ENCODE measurements at regions not wholly inside any gene's neighbourhood (a gene's known extent, or its start where the extent isn't known, plus 50 kb on each side); places are given as distances from the start of the nearest gene placed in this dataset.

- CTCF ChIA-PET: no interaction called here
- no peaks in the 10 kb centered on the region for H3K9me3 Mint-ChIP-seq (ENCODE audit: insufficient read depth)
- DNase-seq: no peak
- POLR2A ChIA-PET: no interaction called here
- no peak overlapping the region for H3K4me3 Mint-ChIP-seq
- no peak overlapping the region for H3K27ac Mint-ChIP-seq
- no peaks in the 10 kb centered on the region for H3K36me3 Mint-ChIP-seq (ENCODE audit: low read depth)
- peaks cover 2% of the 10 kb centered on the region for H3K4me1 Mint-ChIP-seq (ENCODE audit: low read depth)
- no peak for ATAC-seq
- H3K27me3 Mint-ChIP-seq (ENCODE audit: low read depth): peaks cover 8% of the 10 kb centered on the region
Measured at GRCh38 chr4:24416293-24416692, 168.1 kb downstream of the DHX15 start.

DNA sequence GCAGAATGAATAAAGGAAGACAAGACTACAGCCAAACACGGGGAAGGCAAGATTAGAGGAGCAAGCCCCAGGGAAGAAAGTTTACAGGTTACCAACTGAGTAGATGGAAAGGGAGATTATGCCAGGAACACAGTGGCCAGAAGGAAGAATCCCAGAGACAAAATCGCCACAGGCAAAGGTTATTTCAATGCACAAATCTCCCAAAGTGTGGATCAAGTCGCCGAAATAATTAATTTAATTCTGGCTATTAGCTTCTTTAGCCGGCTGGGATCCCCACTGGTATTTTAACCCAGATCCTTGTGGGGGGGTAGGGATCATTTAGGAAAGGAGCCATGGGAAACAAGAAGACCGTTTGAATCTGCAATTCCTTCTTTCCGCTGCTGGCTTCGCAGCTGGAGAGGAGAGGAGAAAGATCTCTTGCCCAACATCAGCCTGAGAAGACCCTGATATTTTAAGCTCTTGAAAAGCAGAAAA, 171.0 kb downstream of the DHX15 start:
- H3K9me3 Mint-ChIP-seq (ENCODE audit: insufficient read depth): no peaks in the 10 kb centered on the region
- CTCF ChIA-PET: interaction anchor here (1.0 kb wide), 1 partner anchor 9 kb away, joined by 3 read pairs; no protein-coding TSS in a partner anchor
- DNase-seq (no peak), ATAC-seq (no peak)
- H3K27me3 Mint-ChIP-seq (ENCODE audit: low read depth): peaks cover 8% of the 10 kb centered on the region
- POLR2A ChIA-PET: no interaction called here
- H3K4me3 Mint-ChIP-seq: no peak overlapping the region
- no peaks in the 10 kb centered on the region for H3K4me1 Mint-ChIP-seq (ENCODE audit: low read depth)
- H3K36me3 Mint-ChIP-seq (ENCODE audit: low read depth): no peaks in the 10 kb centered on the region
- no peak overlapping the region for H3K27ac Mint-ChIP-seq

- DNase-seq (no peak), ATAC-seq (no peak)
- H3K4me1 Mint-ChIP-seq (ENCODE audit: low read depth): no peaks in the 10 kb centered on the region
- H3K27ac Mint-ChIP-seq: no peak overlapping the region
- no peak overlapping the region for H3K4me3 Mint-ChIP-seq
- ChIA-PET CTCF (no interaction called here), POLR2A (no interaction called here)
- H3K27me3 Mint-ChIP-seq (ENCODE audit: low read depth): peaks cover 8% of the 10 kb centered on the region
- H3K36me3 Mint-ChIP-seq (ENCODE audit: low read depth): no peaks in the 10 kb centered on the region
- H3K9me3 Mint-ChIP-seq (ENCODE audit: insufficient read depth): no peaks in the 10 kb centered on the region
Measured at GRCh38 chr4:24411806-24412205, 172.5 kb downstream of the DHX15 start.

DNA sequence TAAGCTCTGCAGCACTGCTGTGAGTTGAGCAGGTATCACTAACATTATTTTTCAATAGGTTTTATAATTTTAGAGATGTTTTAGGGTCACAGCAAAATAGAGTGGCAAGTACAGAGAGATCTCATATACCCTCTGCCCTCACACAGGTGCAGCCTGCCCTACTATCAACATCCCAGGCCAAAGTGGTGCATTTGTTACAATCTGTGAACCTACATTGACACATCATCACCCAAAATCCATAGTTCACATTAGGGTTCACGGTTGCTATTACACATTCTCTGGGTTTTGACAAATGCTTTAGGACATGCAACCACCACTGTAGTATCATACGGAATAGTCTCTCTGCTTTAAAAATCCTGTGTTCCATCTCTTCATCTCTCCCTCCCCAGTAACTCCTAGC, 173.1 kb downstream of the DHX15 start:
- DNase-seq (no peak), ATAC-seq (no peak)
- POLR2A ChIA-PET: no interaction called here
- Mint-ChIP-seq H3K36me3 (ENCODE audit: low read depth) (no peaks in the 10 kb centered on the region), H3K27me3 (ENCODE audit: low read depth) (peaks cover 8% of the 10 kb centered on the region), H3K9me3 (ENCODE audit: insufficient read depth) (no peaks in the 10 kb centered on the region), H3K4me1 (ENCODE audit: low read depth) (no peaks in the 10 kb centered on the region), H3K4me3 (no peak overlapping the region), H3K27ac (no peak overlapping the region)
- CTCF ChIA-PET: no interaction called here

DNA sequence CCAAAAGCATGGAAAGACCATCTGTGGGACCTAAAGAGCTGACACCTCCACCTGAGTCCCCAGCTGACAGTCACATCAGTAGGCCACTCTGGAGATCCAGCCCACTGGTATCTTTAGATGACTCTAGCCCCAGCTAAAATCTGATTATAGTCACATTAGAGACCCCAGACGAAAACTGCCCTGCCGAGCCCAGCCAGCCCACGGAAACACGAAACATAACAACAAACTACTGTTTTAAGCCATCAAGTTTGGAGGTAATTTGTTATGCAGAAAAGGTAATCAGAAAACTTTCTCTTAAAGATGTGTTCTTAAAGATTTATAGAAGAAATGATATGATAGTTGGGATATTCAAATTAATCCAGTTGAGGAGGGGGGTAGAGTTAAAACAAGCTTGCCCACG, 175.7 kb downstream of the DHX15 start:
- POLR2A ChIA-PET: no interaction called here
- H3K36me3 Mint-ChIP-seq (ENCODE audit: low read depth): no peaks in the 10 kb centered on the region
- H3K9me3 Mint-ChIP-seq (ENCODE audit: insufficient read depth): no peaks in the 10 kb centered on the region
- CTCF ChIA-PET: interaction anchor here (1.2 to 3.5 kb wide), 2 partner anchors 10 to 14 kb away, joined by 4 to 16 read pairs; no protein-coding TSS in a partner anchor
- ATAC-seq (no peak), DNase-seq (no peak)
- H3K27ac Mint-ChIP-seq: no peak overlapping the region
- no peak overlapping the region for H3K4me3 Mint-ChIP-seq
- H3K4me1 Mint-ChIP-seq (ENCODE audit: low read depth): no peaks in the 10 kb centered on the region
- peaks cover 8% of the 10 kb centered on the region for H3K27me3 Mint-ChIP-seq (ENCODE audit: low read depth)

- no peaks in the 10 kb centered on the region for H3K4me1 Mint-ChIP-seq (ENCODE audit: low read depth)
Measured at GRCh38 chr4:24405926-24406325, 178.4 kb downstream of the DHX15 start.

GRCh38 chr4:24405341-24405740, 179.0 kb downstream of the DHX15 start:
- H3K27me3 Mint-ChIP-seq (ENCODE audit: low read depth): no peaks in the 10 kb centered on the region
- DNase-seq (no peak), ATAC-seq (no peak)
- H3K9me3 Mint-ChIP-seq (ENCODE audit: insufficient read depth): no peaks in the 10 kb centered on the region
- ChIA-PET POLR2A (no interaction called here), CTCF (no interaction called here)
- H3K36me3 Mint-ChIP-seq (ENCODE audit: low read depth): no peaks in the 10 kb centered on the region
- no peak overlapping the region for H3K27ac Mint-ChIP-seq
- H3K4me1 Mint-ChIP-seq (ENCODE audit: low read depth): no peaks in the 10 kb centered on the region
- no peak overlapping the region for H3K4me3 Mint-ChIP-seq

More at GRCh38 chr4:24405926-24406325, 178.4 kb downstream of the DHX15 start:
- Mint-ChIP-seq H3K4me3 (no peak overlapping the region), H3K9me3 (ENCODE audit: insufficient read depth) (no peaks in the 10 kb centered on the region), H3K27ac (no peak overlapping the region), H3K27me3 (ENCODE audit: low read depth) (no peaks in the 10 kb centered on the region), H3K36me3 (ENCODE audit: low read depth) (no peaks in the 10 kb centered on the region)
- CTCF ChIA-PET: no interaction called here
- DNase-seq (no peak), ATAC-seq (no peak)
- POLR2A ChIA-PET: no interaction called here

- no peaks in the 10 kb centered on the region for H3K4me1 Mint-ChIP-seq (ENCODE audit: low read depth)
- no peaks in the 10 kb centered on the region for H3K9me3 Mint-ChIP-seq (ENCODE audit: insufficient read depth)
- ChIA-PET POLR2A (no interaction called here), CTCF (no interaction called here)
- no peaks in the 10 kb centered on the region for H3K36me3 Mint-ChIP-seq (ENCODE audit: low read depth)
- no peak overlapping the region for H3K27ac Mint-ChIP-seq
- no peak overlapping the region for H3K4me3 Mint-ChIP-seq
- no peaks in the 10 kb centered on the region for H3K27me3 Mint-ChIP-seq (ENCODE audit: low read depth)
- no peak for DNase-seq
- no peak for ATAC-seq
Measured at GRCh38 chr4:24404281-24404680, 180.1 kb downstream of the DHX15 start.

- DNase-seq (no peak), ATAC-seq (no peak)
- ChIA-PET POLR2A (no interaction called here), CTCF (no interaction called here)
- H3K9me3 Mint-ChIP-seq (ENCODE audit: insufficient read depth): no peaks in the 10 kb centered on the region
- H3K36me3 Mint-ChIP-seq (ENCODE audit: low read depth): no peaks in the 10 kb centered on the region
- H3K4me1 Mint-ChIP-seq (ENCODE audit: low read depth): no peaks in the 10 kb centered on the region
- H3K27me3 Mint-ChIP-seq (ENCODE audit: low read depth): no peaks in the 10 kb centered on the region
- H3K27ac Mint-ChIP-seq: no peak overlapping the region
- no peak overlapping the region for H3K4me3 Mint-ChIP-seq
Measured at GRCh38 chr4:24403265-24403664, 181.1 kb downstream of the DHX15 start.

GRCh38 chr4:24400537-24400936, 183.8 kb downstream of the DHX15 start:
- no peaks in the 10 kb centered on the region for H3K4me1 Mint-ChIP-seq (ENCODE audit: low read depth)
- H3K36me3 Mint-ChIP-seq (ENCODE audit: low read depth): no peaks in the 10 kb centered on the region
- no peaks in the 10 kb centered on the region for H3K27me3 Mint-ChIP-seq (ENCODE audit: low read depth)
- H3K4me3 Mint-ChIP-seq: no peak overlapping the region
- no peaks in the 10 kb centered on the region for H3K9me3 Mint-ChIP-seq (ENCODE audit: insufficient read depth)
- no peak for DNase-seq
- no peak overlapping the region for H3K27ac Mint-ChIP-seq
- CTCF ChIA-PET: no interaction called here
- POLR2A ChIA-PET: no interaction called here
- ATAC-seq: no peak

DNA sequence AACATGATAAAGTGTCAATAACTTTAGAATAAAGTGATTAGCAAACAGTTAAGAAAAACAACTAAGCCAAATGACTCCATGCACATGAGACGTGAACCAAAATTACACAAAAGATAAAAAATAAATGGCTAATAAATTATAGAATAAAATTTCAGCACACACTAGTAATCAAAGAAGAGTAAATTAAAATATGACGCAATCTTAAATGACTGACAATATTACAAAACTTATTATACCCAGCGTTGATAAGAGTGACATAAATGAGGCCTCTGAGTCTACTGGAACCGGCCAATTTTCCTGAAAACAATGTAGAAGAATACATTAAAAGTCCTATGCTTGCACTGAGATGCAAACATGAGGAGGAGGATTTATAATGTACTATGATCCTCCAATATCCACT, 187.4 kb downstream of the DHX15 start:
- Mint-ChIP-seq H3K27me3 (ENCODE audit: low read depth) (no peaks in the 10 kb centered on the region), H3K27ac (no peak overlapping the region), H3K4me3 (no peak overlapping the region), H3K36me3 (ENCODE audit: low read depth) (no peaks in the 10 kb centered on the region), H3K9me3 (ENCODE audit: insufficient read depth) (no peaks in the 10 kb centered on the region), H3K4me1 (ENCODE audit: low read depth) (no peaks in the 10 kb centered on the region)
- ChIA-PET POLR2A (no interaction called here), CTCF (no interaction called here)
- DNase-seq: no peak
- ATAC-seq: no peak

DNA sequence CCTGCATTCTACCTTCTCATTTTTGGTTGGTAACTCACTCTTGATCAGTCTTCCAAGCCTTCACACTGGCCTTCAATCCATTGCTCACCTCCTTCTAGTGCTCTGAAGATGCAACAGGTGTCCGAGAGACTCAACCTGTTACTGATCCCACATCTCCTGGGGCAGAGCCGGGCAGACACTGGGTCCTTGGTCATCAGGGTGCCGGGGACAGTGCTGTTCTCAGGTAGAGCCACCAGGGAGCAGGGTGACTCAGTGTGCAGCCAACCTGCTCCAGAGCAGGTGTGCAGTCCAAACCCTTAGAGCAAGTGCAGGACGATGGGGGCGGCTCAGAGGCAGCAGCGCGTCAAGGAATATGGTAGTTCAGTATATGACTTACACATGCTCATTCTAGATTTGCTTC, 188.4 kb downstream of the DHX15 start:
- H3K36me3 Mint-ChIP-seq (ENCODE audit: low read depth): no peaks in the 10 kb centered on the region
- ATAC-seq: no peak
- no peak overlapping the region for H3K27ac Mint-ChIP-seq
- DNase-seq: no peak
- ChIA-PET POLR2A (no interaction called here), CTCF (no interaction called here)
- H3K4me3 Mint-ChIP-seq: no peak overlapping the region
- no peaks in the 10 kb centered on the region for H3K9me3 Mint-ChIP-seq (ENCODE audit: insufficient read depth)
- H3K4me1 Mint-ChIP-seq (ENCODE audit: low read depth): no peaks in the 10 kb centered on the region
- no peaks in the 10 kb centered on the region for H3K27me3 Mint-ChIP-seq (ENCODE audit: low read depth)

DNA sequence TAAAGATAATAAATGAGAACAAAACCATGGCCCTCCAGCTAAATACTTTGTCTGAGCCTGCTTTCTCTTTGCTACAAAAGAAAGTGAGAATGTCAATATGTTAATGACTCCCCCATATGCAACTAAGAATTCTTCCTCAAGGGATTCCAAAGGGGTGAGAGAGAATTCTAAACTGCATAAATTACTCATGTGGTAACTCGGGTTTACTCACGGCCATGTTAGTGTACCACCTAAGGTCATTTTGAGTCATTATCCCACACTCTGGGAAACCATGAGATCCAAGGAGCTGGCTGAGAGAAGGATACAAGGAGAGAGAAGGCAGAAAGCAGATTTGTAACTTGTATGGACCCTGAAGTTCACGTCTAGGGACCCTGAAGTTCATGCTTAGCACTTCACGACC, 190.3 kb downstream of the DHX15 start:
- POLR2A ChIA-PET: no interaction called here
- no peaks in the 10 kb centered on the region for H3K36me3 Mint-ChIP-seq (ENCODE audit: low read depth)
- no peaks in the 10 kb centered on the region for H3K4me1 Mint-ChIP-seq (ENCODE audit: low read depth)
- CTCF ChIA-PET: no interaction called here
- no peak overlapping the region for H3K27ac Mint-ChIP-seq
- H3K27me3 Mint-ChIP-seq (ENCODE audit: low read depth): no peaks in the 10 kb centered on the region
- DNase-seq: no peak
- H3K4me3 Mint-ChIP-seq: no peak overlapping the region
- no peak for ATAC-seq
- H3K9me3 Mint-ChIP-seq (ENCODE audit: insufficient read depth): no peaks in the 10 kb centered on the region

All from activated CD8-positive, alpha-beta T cell treated with anti-CD3 and anti-CD28 coated beads, Interleukin-2, amount 10 ng/mL, durations not matched to agents 7 days and 5 days (primary cell).